ENCODE measurements at regions not wholly inside any gene's neighbourhood (a gene's known extent, or its start where the extent isn't known, plus 50 kb on each side); places are given as distances from the start of the nearest gene placed in this dataset.
"Not testable (repeated sequence)": the region's sequence is repeated elsewhere in the genome, so short reads cannot be mapped to it uniquely, and the experiment has no call there.

GRCh38 chr10:52532650-52533290 is 218.7 kb downstream of the DKK1 start:
- CTCF ChIA-PET = no interaction called here
- POLR2A ChIA-PET = no interaction called here

GRCh38 chr10:52533986-52534385 is 219.9 kb downstream of the DKK1 start:
- CTCF ChIA-PET = no interaction called here

GRCh38 chr10:52539463-52539862 is 225.4 kb downstream of the DKK1 start:
- ChIA-PET POLR2A (no interaction called here), CTCF (no interaction called here)

More at GRCh38 chr10:52533986-52534385, 219.9 kb downstream of the DKK1 start:
- POLR2A ChIA-PET = no interaction called here

GRCh38 chr10:52540479-52540984 is 226.5 kb downstream of the DKK1 start:
- ChIA-PET CTCF (no interaction called here), POLR2A (no interaction called here)

- CTCF ChIA-PET = no interaction called here
- POLR2A ChIA-PET = no interaction called here
These were observed 227.0 kb downstream of the DKK1 start for GRCh38 chr10:52541006-52541473.

- POLR2A ChIA-PET = no interaction called here
- CTCF ChIA-PET = no interaction called here
These were observed 228.8 kb downstream of the DKK1 start for GRCh38 chr10:52542906-52543305.

GRCh38 chr10:52551046-52551445 is 221.5 kb downstream of the MBL2 start:
- CTCF ChIA-PET = no interaction called here
- POLR2A ChIA-PET = no interaction called here

GRCh38 chr10:52558090-52558489 is 214.5 kb downstream of the MBL2 start:
- ChIA-PET POLR2A (no interaction called here), CTCF (no interaction called here)

- CTCF ChIA-PET = no interaction called here
- POLR2A ChIA-PET = no interaction called here
These were observed 211.3 kb downstream of the MBL2 start for GRCh38 chr10:52561322-52561721.

- ChIA-PET POLR2A (no interaction called here), CTCF (no interaction called here)
These were observed 209.2 kb downstream of the MBL2 start for GRCh38 chr10:52563360-52563759.

GRCh38 chr10:52566471-52567246 is 205.9 kb downstream of the MBL2 start:
- ChIA-PET POLR2A (no interaction called here), CTCF (interaction anchor here (0.6 kb wide), 1 partner anchor 142 kb away, joined by 3 read pairs; no protein-coding TSS in a partner anchor)

GRCh38 chr10:52567247-52567580 is 205.4 kb downstream of the MBL2 start:
- ChIA-PET POLR2A (no interaction called here), CTCF (no interaction called here)

GRCh38 chr10:52568309-52568708 is 204.3 kb downstream of the MBL2 start:
- CTCF ChIA-PET = no interaction called here
- POLR2A ChIA-PET = no interaction called here

GRCh38 chr10:52570490-52570889 is 202.1 kb downstream of the MBL2 start:
- ChIA-PET CTCF (no interaction called here), POLR2A (no interaction called here)

GRCh38 chr10:52571018-52571417 is 201.6 kb downstream of the MBL2 start:
- POLR2A ChIA-PET = no interaction called here

GRCh38 chr10:52571516-52572182 is 200.9 kb downstream of the MBL2 start:
- POLR2A ChIA-PET = no interaction called here

More at GRCh38 chr10:52571018-52571417, 201.6 kb downstream of the MBL2 start:
- CTCF ChIA-PET = interaction anchor here (0.7 kb wide), 1 partner anchor 175 kb away, joined by 5 read pairs; no protein-coding TSS in a partner anchor

GRCh38 chr10:52573347-52573746 is 199.2 kb downstream of the MBL2 start:
- CTCF ChIA-PET = no interaction called here
- POLR2A ChIA-PET = no interaction called here

More at GRCh38 chr10:52571516-52572182, 200.9 kb downstream of the MBL2 start:
- CTCF ChIA-PET = interaction anchor here (0.7 kb wide), 1 partner anchor 176 kb away, joined by 5 read pairs; no protein-coding TSS in a partner anchor

- ChIA-PET CTCF (no interaction called here), POLR2A (no interaction called here)
These were observed 197.9 kb downstream of the MBL2 start for GRCh38 chr10:52574697-52575096.

- POLR2A ChIA-PET = no interaction called here
- CTCF ChIA-PET = no interaction called here
These were observed 195.5 kb downstream of the MBL2 start for GRCh38 chr10:52577047-52577446.

GRCh38 chr10:52578871-52579405 is 193.6 kb downstream of the MBL2 start:
- ChIA-PET POLR2A (no interaction called here), CTCF (no interaction called here)

- CTCF ChIA-PET, POLR2A ChIA-PET: not testable (repeated sequence)
These were observed 190.9 kb downstream of the MBL2 start for GRCh38 chr10:52581636-52582035.
